Activated naive CD4-positive, alpha-beta T cell treated with anti-CD3 and anti-CD28 coated beads, Interleukin-2, amount 10 ng/mL, durations not matched to agents 7 days and 5 days (primary cell): ENCODE measurements at regions not wholly inside any gene's neighbourhood (a gene's known extent, or its start where the extent isn't known, plus 50 kb on each side); places are given as distances from the start of the nearest gene placed in this dataset.

Experiments
- CTCF ChIA-PET: fragments of 350-600 bp; sonication (Branson Sonifier 250); formaldehyde crosslinking; loops from one replicate; lab custom pipeline; 2021; ENCODE audit warnings: antibody characterized with exemption; lab: Charles Lee
- DNase-seq: peaks from one replicate; pipeline ENCODE4 v3.0.0-alpha.2; 2020
- H3K27ac Mint-ChIP-seq: one replicate; pipeline ENCODE4 v1.8.0; 2021; ENCODE audit warnings: mild to moderate bottlenecking, moderate library complexity, mixed read lengths
- H3K27me3 Mint-ChIP-seq: one replicate; pipeline ENCODE4 v1.8.0; 2021; ENCODE audit warnings: mild to moderate bottlenecking, mixed read lengths
- H3K36me3 Mint-ChIP-seq: one replicate; pipeline ENCODE4 v1.8.0; 2021; ENCODE audit warnings: mixed read lengths
- H3K4me1 Mint-ChIP-seq: one replicate; pipeline ENCODE4 v1.8.0; 2021; ENCODE audit warnings: mixed read lengths
- H3K4me3 Mint-ChIP-seq: one replicate; pipeline ENCODE4 v1.8.0; 2021; ENCODE audit warnings: mild to moderate bottlenecking, moderate library complexity, mixed read lengths
- H3K9me3 Mint-ChIP-seq: one replicate; pipeline ENCODE4 v1.8.0; 2021; ENCODE audit warnings: mixed read lengths

DNA sequence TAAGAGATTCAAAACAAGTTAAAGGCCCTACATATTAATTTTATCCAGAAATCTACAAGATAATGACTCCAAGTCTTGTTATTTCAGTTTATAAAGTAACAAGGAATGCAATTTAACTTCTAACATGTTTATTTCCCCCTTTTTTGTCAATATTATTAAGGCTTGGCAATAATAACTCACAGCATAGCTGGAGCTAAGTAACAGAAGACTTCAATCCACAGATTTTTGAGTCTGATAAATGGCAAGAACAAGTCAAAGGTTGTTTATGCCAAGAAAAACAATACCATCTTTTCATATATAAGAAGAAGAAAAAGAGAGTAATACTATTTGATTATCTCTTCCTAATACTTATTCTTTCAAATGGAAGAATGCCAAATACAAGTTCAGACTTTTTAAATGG lies 631.0 kb upstream of the CCDC54 start:
- DNase-seq: no peak
- Mint-ChIP-seq H3K4me3 (no peak overlapping the region), H3K27me3 (no peaks in the 10 kb centered on the region), H3K9me3 (no peaks in the 10 kb centered on the region), H3K4me1 (no peaks in the 10 kb centered on the region), H3K27ac (no peak overlapping the region), H3K36me3 (no peaks in the 10 kb centered on the region)
- CTCF ChIA-PET: no interaction called here

DNA sequence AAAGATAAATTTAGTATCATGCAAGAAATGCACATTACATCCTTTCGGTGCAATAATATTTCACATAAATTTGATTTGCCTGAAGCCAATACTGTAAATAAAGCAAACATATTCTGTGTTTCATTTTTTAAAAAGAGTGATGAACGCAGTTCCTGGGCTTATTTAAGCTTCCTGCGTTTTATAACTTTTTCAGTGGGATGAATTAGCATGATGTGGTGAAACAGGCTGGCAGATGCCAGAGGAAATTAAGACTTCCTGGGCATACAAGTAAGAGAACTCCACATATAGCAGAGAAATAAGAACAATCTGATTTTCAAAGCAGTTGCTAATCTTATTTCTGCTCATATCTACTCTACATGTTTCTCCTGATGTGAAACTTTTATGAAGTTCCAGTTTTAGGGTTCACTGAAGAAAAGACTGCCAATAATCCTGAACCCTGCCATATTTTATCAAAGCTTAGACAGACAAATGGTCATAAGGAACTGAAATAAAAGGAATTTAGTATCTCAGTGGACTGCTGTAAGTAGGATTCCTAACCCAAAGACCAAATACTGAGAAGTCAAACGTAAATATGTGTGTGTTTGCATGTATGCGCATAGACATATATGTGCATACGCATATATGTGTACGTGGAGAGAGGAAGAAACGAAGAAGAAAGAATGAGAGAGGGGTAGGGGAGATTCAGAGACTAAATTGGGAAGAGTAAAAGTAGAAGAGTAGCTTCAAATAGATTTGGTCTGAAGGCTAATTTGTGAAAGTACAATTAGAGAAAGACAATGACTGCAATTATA lies 628.6 kb upstream of the CCDC54 start:
- Mint-ChIP-seq H3K27me3 (no peaks in the 10 kb centered on the region), H3K4me3 (no peak overlapping the region), H3K4me1 (no peaks in the 10 kb centered on the region), H3K36me3 (no peaks in the 10 kb centered on the region), H3K9me3 (no peaks in the 10 kb centered on the region), H3K27ac (no peak overlapping the region)
- CTCF ChIA-PET: no interaction called here
- DNase-seq: no peak

- Mint-ChIP-seq H3K4me3 (no peak overlapping the region), H3K4me1 (no peaks in the 10 kb centered on the region), H3K9me3 (no peaks in the 10 kb centered on the region), H3K27ac (no peak overlapping the region), H3K36me3 (no peaks in the 10 kb centered on the region), H3K27me3 (no peaks in the 10 kb centered on the region)
- CTCF ChIA-PET: no interaction called here
- DNase-seq: no peak
Measured at GRCh38 chr3:106750092-106750491, 627.1 kb upstream of the CCDC54 start.

GRCh38 chr3:106755336-106755735 lies 621.9 kb upstream of the CCDC54 start:
- H3K4me3 Mint-ChIP-seq: no peak overlapping the region
- CTCF ChIA-PET: no interaction called here
- H3K27me3 Mint-ChIP-seq: no peaks in the 10 kb centered on the region
- DNase-seq: no peak
- H3K9me3 Mint-ChIP-seq: peaks cover 1% of the 10 kb centered on the region
- no peaks in the 10 kb centered on the region for H3K4me1 Mint-ChIP-seq
- H3K36me3 Mint-ChIP-seq: no peaks in the 10 kb centered on the region
- H3K27ac Mint-ChIP-seq: no peak overlapping the region

- H3K36me3 Mint-ChIP-seq: no peaks in the 10 kb centered on the region
- no peak overlapping the region for H3K27ac Mint-ChIP-seq
- peaks cover 1% of the 10 kb centered on the region for H3K9me3 Mint-ChIP-seq
- H3K4me3 Mint-ChIP-seq: no peak overlapping the region
- CTCF ChIA-PET: no interaction called here
- DNase-seq: no peak
- H3K27me3 Mint-ChIP-seq: no peaks in the 10 kb centered on the region
- H3K4me1 Mint-ChIP-seq: no peaks in the 10 kb centered on the region
Measured at GRCh38 chr3:106756901-106757300, 620.3 kb upstream of the CCDC54 start.

DNA sequence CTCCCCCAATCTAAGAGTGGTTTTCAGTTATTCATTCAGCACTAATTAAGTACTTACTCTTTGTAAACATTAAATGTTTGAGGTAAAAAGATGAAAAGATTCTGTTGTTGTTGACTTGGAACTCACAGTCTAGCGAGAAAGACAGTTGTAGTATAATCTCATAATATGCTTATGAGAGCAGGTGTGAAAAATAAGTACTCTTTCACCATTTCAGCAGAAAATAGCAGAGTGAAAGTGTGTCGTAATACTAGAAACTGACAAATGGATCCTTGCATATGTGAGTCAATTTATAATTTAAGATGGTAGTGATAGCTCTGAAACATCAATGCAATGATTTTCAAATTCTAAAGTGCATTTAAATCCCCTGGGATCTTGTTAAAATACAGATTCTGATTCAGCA lies 618.8 kb upstream of the CCDC54 start:
- H3K9me3 Mint-ChIP-seq: peaks cover 1% of the 10 kb centered on the region
- no peak overlapping the region for H3K27ac Mint-ChIP-seq
- CTCF ChIA-PET: interaction anchor here (0.5 kb wide), 1 partner anchor 1318 kb away, joined by 3 read pairs; no protein-coding TSS in a partner anchor
- H3K4me1 Mint-ChIP-seq: no peaks in the 10 kb centered on the region
- no peaks in the 10 kb centered on the region for H3K27me3 Mint-ChIP-seq
- DNase-seq: no peak
- no peak overlapping the region for H3K4me3 Mint-ChIP-seq
- no peaks in the 10 kb centered on the region for H3K36me3 Mint-ChIP-seq

DNA sequence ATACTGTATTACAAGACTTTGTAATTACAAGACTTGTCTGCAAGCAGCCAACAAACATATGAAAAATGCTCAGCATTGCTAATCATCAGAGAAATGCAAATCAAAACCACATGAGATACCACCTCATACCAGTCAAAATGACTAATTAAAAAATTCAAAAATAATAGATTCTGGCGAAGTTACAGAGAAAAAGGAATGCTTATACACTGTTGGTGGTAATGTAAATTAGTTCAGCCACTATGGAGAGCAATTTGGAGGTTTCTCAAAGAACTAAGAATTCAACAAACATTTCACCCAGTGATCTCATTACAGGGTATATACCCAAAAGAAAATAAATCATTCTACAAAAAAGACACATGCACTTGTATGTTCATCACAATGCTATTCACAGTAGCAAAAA lies 617.5 kb upstream of the CCDC54 start:
- Mint-ChIP-seq H3K27ac (no peak overlapping the region), H3K9me3 (peaks cover 1% of the 10 kb centered on the region), H3K27me3 (no peaks in the 10 kb centered on the region), H3K36me3 (no peaks in the 10 kb centered on the region), H3K4me3 (no peak overlapping the region), H3K4me1 (no peaks in the 10 kb centered on the region)
- CTCF ChIA-PET: no interaction called here
- no peak for DNase-seq

DNA sequence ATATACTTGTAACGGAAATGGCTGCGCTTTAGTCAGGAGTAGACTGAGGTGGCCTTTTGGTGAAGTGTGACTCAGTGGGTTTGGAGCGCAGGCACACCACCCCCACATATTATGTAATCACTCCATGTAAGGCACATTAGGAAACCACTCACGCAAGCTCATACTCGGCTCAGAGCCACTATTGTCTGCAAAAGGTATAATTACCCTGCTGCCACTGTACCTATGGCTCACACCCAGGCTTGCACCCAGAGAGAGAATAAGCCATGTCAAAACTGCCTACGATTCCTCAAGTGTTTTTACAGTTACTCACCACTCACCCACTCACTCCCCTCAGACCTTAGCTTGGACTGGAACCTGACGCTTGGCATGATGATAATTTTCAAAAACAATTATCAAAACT lies 611.9 kb upstream of the CCDC54 start:
- CTCF ChIA-PET: no interaction called here
- H3K4me1 Mint-ChIP-seq: no peaks in the 10 kb centered on the region
- H3K9me3 Mint-ChIP-seq: no peaks in the 10 kb centered on the region
- no peak overlapping the region for H3K27ac Mint-ChIP-seq
- H3K4me3 Mint-ChIP-seq: no peak overlapping the region
- no peaks in the 10 kb centered on the region for H3K36me3 Mint-ChIP-seq
- DNase-seq: no peak
- H3K27me3 Mint-ChIP-seq: no peaks in the 10 kb centered on the region

GRCh38 chr3:106768941-106769480 lies 608.2 kb upstream of the CCDC54 start:
- Mint-ChIP-seq H3K4me1 (no peaks in the 10 kb centered on the region), H3K27me3 (no peaks in the 10 kb centered on the region), H3K27ac (no peak overlapping the region), H3K9me3 (no peaks in the 10 kb centered on the region), H3K36me3 (no peaks in the 10 kb centered on the region), H3K4me3 (no peak overlapping the region)
- no peak for DNase-seq
- CTCF ChIA-PET: no interaction called here

DNA sequence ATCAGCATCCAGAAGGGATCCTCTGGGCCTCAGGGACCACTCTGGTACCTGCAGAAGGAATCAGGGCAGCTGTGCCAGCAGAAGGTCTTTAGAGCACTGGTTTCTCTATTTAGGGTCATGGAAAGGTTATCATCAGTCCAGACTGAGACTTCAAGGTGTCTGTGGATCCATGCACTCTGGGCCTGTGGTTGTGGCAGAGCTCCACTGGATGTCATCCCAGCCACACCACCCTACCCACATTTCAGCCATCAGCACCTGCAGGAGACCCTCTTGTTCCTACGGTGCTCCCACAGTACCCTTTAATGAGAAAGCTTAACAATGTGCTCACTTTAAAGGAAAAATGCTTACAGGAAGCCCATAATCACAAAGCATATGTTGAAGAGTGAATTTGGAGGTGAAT lies 603.4 kb upstream of the CCDC54 start:
- no peaks in the 10 kb centered on the region for H3K36me3 Mint-ChIP-seq
- no peaks in the 10 kb centered on the region for H3K27me3 Mint-ChIP-seq
- CTCF ChIA-PET: no interaction called here

DNA sequence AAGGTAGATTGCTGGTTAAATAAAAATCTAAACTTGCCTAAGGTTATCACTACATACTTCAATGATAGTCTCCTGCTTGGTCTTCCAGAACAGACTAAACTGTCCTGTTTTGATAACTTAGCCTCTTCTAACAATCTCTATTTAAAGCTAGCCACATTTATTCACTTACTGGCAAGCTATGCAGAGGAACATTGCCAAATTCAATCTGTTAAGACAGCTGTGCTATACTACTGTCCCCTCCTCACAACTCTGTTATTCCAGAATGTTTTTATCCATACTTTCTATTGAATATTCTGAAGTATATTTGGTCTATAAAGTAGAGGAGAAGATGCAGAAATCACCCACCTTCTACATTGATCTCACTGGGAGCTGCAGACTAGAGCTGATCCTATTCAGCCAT lies 594.0 kb upstream of the CCDC54 start:
- H3K27ac Mint-ChIP-seq: no peak overlapping the region
- DNase-seq: no peak
- no peaks in the 10 kb centered on the region for H3K9me3 Mint-ChIP-seq
- H3K36me3 Mint-ChIP-seq: no peaks in the 10 kb centered on the region
- CTCF ChIA-PET: no interaction called here
- no peaks in the 10 kb centered on the region for H3K4me1 Mint-ChIP-seq
- H3K27me3 Mint-ChIP-seq: no peaks in the 10 kb centered on the region
- H3K4me3 Mint-ChIP-seq: no peak overlapping the region

More for the DNA sequence above, 603.4 kb upstream of the CCDC54 start:
- no peak overlapping the region for H3K27ac Mint-ChIP-seq
- DNase-seq: no peak
- no peak overlapping the region for H3K4me3 Mint-ChIP-seq
- no peaks in the 10 kb centered on the region for H3K9me3 Mint-ChIP-seq
- no peaks in the 10 kb centered on the region for H3K4me1 Mint-ChIP-seq

DNA sequence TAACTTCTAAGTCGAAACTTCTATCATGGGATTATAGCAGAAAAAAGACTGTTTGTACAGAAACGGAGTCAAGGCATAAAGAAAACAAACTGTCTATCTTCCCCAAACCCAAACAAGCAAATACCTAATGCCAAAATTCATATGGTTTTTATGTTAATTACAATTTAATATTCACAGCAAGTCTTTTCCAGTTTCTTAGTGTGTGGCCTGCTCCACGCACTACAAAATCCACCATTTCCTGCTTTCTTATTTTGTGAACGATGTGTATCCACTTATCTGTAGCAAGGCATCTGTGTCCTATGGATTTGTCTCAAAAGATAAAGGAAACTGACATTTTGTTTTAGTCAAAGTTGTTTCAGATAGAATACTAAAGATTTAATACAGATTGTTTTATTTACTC lies 588.0 kb upstream of the CCDC54 start:
- CTCF ChIA-PET: no interaction called here
- H3K4me3 Mint-ChIP-seq: no peak overlapping the region
- DNase-seq: no peak
- H3K4me1 Mint-ChIP-seq: no peaks in the 10 kb centered on the region
- no peak overlapping the region for H3K27ac Mint-ChIP-seq
- no peaks in the 10 kb centered on the region for H3K27me3 Mint-ChIP-seq
- no peaks in the 10 kb centered on the region for H3K9me3 Mint-ChIP-seq
- no peaks in the 10 kb centered on the region for H3K36me3 Mint-ChIP-seq

DNA sequence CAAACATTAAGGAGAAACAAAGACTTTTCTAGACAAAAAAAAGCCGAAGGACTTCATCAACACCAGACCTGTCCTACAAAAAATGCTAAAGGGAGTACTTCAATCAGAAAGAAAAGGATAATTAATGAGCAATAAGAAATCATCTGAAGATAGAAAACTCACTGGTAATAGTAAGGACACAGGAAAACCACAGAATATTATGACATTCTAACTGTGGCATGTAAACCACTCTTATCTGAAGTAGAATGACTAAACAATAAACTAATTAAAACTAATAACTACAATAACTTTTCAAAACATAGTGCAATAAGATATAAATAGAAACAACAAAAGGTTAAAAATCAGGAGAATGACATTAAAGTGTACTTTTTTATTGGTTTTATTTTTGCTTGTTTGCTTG lies 584.5 kb upstream of the CCDC54 start:
- Mint-ChIP-seq H3K36me3 (no peaks in the 10 kb centered on the region), H3K4me1 (no peaks in the 10 kb centered on the region), H3K27me3 (no peaks in the 10 kb centered on the region), H3K4me3 (no peak overlapping the region), H3K9me3 (no peaks in the 10 kb centered on the region), H3K27ac (no peak overlapping the region)
- CTCF ChIA-PET: no interaction called here
- no peak for DNase-seq

- Mint-ChIP-seq H3K9me3 (no peaks in the 10 kb centered on the region), H3K4me3 (no peak overlapping the region), H3K36me3 (no peaks in the 10 kb centered on the region), H3K27me3 (no peaks in the 10 kb centered on the region), H3K27ac (no peak overlapping the region), H3K4me1 (no peaks in the 10 kb centered on the region)
- no peak for DNase-seq
- CTCF ChIA-PET: no interaction called here
Measured at GRCh38 chr3:106794442-106794841, 582.8 kb upstream of the CCDC54 start.

DNA sequence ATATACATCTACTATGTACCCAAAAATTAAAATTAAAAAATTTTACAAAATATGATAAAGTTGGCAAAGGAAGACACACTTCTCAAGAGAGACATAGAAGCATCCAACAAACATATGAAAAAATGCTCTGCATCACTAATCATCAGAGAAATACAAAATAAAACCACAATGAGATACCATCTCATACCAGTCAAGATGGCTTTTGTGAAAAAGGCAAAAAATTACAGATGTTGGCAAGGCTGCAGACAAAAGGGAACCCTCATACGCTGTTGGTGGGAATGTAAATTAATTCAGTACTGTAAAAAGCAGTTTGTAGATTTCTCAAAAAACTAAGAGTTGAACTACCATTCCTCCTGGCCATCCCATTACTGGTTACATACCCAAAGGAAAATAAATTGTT lies 581.7 kb upstream of the CCDC54 start:
- Mint-ChIP-seq H3K9me3 (no peaks in the 10 kb centered on the region), H3K27ac (no peak overlapping the region), H3K4me1 (no peaks in the 10 kb centered on the region), H3K4me3 (no peak overlapping the region), H3K36me3 (no peaks in the 10 kb centered on the region), H3K27me3 (no peaks in the 10 kb centered on the region)
- no peak for DNase-seq
- CTCF ChIA-PET: no interaction called here
